Liver (tissue), 3 donors: ENCODE measurements at regions not wholly inside any gene's neighbourhood (a gene's known extent, or its start where the extent isn't known, plus 50 kb on each side); places are given as distances from the start of the nearest gene placed in this dataset.

ENCODE experiments used
- EGR1 ChIP-seq, 2 donors: IDR thresholded peaks; 2 replicates each; pipeline ENCODE4 v1.6.1; 2016 to 2018; ENCODE audit warnings: antibody characterized with exemption in 2 of 2, low read depth in 2 of 2
- FOXA1 ChIP-seq: IDR thresholded peaks from 2 replicates; pipeline ENCODE4 v1.6.1; 2016; ENCODE audit warnings: antibody characterized with exemption
- GABPA ChIP-seq, 2 donors: IDR thresholded peaks in 1 of 2; conservative IDR thresholded peaks in 1 of 2; 2 replicates each; pipeline ENCODE4 v1.6.1; 2016; ENCODE audit warnings: antibody characterized with exemption in 2 of 2, mild to moderate bottlenecking in 1 of 2, moderate library complexity in 1 of 2
- JUND ChIP-seq, 2 donors: IDR thresholded peaks; 2 replicates each; pipeline ENCODE4 v1.6.1; 2016; ENCODE audit warnings: antibody characterized with exemption in 2 of 2
- RAD21 ChIP-seq, 2 donors: IDR thresholded peaks; 2 replicates each; pipeline ENCODE4 v1.6.1; 2016; ENCODE audit warnings: antibody characterized with exemption in 2 of 2, mild to moderate bottlenecking in 2 of 2
- TAF1 ChIP-seq: conservative IDR thresholded peaks from 2 replicates; pipeline ENCODE4 v1.6.1; 2016; ENCODE audit warnings: antibody characterized with exemption, mild to moderate bottlenecking
- YY1 ChIP-seq: IDR thresholded peaks from 2 replicates; pipeline ENCODE4 v1.6.1; 2016; ENCODE audit warnings: antibody characterized with exemption, mild to moderate bottlenecking
- TF ChIP-seq, protein P1 (sequence below): fragments of 150-350 bp; IDR thresholded peaks from 2 replicates; pipeline ENCODE4 v1.5.1; 2017; ENCODE audit warnings: improper control_type of control experiment, low read depth, low read length; ENCODE audit not compliant: missing input control
- TF ChIP-seq, protein P2 (sequence below): IDR thresholded peaks from 2 replicates; pipeline ENCODE4 v1.6.1; 2016; ENCODE audit warnings: antibody characterized with exemption
- TF ChIP-seq, protein P3 (sequence below): IDR thresholded peaks from 2 replicates; pipeline ENCODE4 v1.6.1; 2016; ENCODE audit warnings: antibody characterized with exemption, mild to moderate bottlenecking
- TF ChIP-seq, protein P4 (sequence below): IDR thresholded peaks from 2 replicates; pipeline ENCODE4 v1.6.1; 2016; ENCODE audit warnings: antibody characterized with exemption
- donor health status: healthy.
- donor health status: healthy.

DNA sequence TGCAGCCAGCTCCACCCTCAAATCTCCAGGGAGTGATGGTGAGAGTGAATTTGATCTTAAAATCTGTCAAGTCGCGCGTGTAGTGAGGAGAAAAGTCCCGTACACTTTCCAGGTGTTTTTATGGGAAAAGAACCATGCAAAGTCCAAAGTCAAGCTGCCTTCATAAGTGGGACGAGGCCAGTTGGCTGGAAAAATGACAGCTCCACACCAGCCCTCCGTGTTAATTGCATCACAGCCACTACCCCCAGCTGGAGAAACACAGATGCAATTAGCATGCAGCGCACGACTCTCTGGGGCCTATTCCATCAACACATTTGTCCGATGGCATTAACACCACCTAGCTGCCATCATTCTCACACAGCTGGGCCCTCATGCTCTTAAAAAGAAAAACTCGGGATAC is 68.4 kb downstream of the KLHDC7A start:
- TF ChIP-seq EGR1 (IDR thresholded peaks at IDR 0.05; ENCODE audit: low read depth in 2 of 2) (no peak), TAF1 (no peak), GABPA (IDR thresholded peaks at IDR 0.05 in 1 of 2, conservative IDR thresholded peaks at IDR 0.05 in 1 of 2) (no peak), FOXA1 (no peak), JUND (IDR thresholded peaks at IDR 0.05) (no peak), RAD21 (IDR thresholded peaks at IDR 0.05) (no peak), YY1 (no peak)
- TF ChIP-seq, protein P1, sequence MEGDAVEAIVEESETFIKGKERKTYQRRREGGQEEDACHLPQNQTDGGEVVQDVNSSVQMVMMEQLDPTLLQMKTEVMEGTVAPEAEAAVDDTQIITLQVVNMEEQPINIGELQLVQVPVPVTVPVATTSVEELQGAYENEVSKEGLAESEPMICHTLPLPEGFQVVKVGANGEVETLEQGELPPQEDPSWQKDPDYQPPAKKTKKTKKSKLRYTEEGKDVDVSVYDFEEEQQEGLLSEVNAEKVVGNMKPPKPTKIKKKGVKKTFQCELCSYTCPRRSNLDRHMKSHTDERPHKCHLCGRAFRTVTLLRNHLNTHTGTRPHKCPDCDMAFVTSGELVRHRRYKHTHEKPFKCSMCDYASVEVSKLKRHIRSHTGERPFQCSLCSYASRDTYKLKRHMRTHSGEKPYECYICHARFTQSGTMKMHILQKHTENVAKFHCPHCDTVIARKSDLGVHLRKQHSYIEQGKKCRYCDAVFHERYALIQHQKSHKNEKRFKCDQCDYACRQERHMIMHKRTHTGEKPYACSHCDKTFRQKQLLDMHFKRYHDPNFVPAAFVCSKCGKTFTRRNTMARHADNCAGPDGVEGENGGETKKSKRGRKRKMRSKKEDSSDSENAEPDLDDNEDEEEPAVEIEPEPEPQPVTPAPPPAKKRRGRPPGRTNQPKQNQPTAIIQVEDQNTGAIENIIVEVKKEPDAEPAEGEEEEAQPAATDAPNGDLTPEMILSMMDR, result no peak
- TF ChIP-seq, protein P2, sequence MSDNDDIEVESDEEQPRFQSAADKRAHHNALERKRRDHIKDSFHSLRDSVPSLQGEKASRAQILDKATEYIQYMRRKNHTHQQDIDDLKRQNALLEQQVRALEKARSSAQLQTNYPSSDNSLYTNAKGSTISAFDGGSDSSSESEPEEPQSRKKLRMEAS, result no peak
- TF ChIP-seq, protein P3, sequence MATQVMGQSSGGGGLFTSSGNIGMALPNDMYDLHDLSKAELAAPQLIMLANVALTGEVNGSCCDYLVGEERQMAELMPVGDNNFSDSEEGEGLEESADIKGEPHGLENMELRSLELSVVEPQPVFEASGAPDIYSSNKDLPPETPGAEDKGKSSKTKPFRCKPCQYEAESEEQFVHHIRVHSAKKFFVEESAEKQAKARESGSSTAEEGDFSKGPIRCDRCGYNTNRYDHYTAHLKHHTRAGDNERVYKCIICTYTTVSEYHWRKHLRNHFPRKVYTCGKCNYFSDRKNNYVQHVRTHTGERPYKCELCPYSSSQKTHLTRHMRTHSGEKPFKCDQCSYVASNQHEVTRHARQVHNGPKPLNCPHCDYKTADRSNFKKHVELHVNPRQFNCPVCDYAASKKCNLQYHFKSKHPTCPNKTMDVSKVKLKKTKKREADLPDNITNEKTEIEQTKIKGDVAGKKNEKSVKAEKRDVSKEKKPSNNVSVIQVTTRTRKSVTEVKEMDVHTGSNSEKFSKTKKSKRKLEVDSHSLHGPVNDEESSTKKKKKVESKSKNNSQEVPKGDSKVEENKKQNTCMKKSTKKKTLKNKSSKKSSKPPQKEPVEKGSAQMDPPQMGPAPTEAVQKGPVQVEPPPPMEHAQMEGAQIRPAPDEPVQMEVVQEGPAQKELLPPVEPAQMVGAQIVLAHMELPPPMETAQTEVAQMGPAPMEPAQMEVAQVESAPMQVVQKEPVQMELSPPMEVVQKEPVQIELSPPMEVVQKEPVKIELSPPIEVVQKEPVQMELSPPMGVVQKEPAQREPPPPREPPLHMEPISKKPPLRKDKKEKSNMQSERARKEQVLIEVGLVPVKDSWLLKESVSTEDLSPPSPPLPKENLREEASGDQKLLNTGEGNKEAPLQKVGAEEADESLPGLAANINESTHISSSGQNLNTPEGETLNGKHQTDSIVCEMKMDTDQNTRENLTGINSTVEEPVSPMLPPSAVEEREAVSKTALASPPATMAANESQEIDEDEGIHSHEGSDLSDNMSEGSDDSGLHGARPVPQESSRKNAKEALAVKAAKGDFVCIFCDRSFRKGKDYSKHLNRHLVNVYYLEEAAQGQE, result no peak
- TF ChIP-seq, protein P4, sequence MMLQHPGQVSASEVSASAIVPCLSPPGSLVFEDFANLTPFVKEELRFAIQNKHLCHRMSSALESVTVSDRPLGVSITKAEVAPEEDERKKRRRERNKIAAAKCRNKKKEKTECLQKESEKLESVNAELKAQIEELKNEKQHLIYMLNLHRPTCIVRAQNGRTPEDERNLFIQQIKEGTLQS, result no peak
